AG20443 (cell line): ENCODE measurements at regions not wholly inside any gene's neighbourhood (a gene's known extent, or its start where the extent isn't known, plus 50 kb on each side); places are given as distances from the start of the nearest gene placed in this dataset.
A peak's percentile ranks its signal among the peaks of the same experiment; 100 is the strongest.
"Not testable (repeated sequence)": the region's sequence is repeated elsewhere in the genome, so short reads cannot be mapped to it uniquely, and the experiment has no call there.

Experiments
- DNase-seq: peaks from one replicate; pipeline ENCODE4 v3.0.0; 2012; ENCODE audit warnings: low spot score, mixed read lengths

GRCh38 chr3:88000853-88001252 lies 58.0 kb downstream of the CGGBP1 start:
- no peak for DNase-seq

- DNase-seq = no peak
Observed at GRCh38 chr3:87997966-87998365, 60.8 kb downstream of the CGGBP1 start.

- no peak for DNase-seq
Observed at GRCh38 chr3:87997298-87997697, 61.5 kb downstream of the CGGBP1 start.

- no peak for DNase-seq
Observed at GRCh38 chr3:87996882-87997281, 61.9 kb downstream of the CGGBP1 start.

GRCh38 chr3:87993566-87993965 lies 65.2 kb downstream of the CGGBP1 start:
- no peak for DNase-seq

- DNase-seq = peak; percentile 18
Observed at GRCh38 chr3:87987952-87988351, 70.9 kb downstream of the CGGBP1 start.

- no peak for DNase-seq
Observed at GRCh38 chr3:87982421-87982820, 76.4 kb downstream of the CGGBP1 start.

GRCh38 chr3:87979527-87979926 lies 79.3 kb downstream of the CGGBP1 start:
- DNase-seq = no peak

GRCh38 chr3:87977765-87978164 lies 81.0 kb downstream of the CGGBP1 start:
- no peak for DNase-seq

- no peak for DNase-seq
Observed at GRCh38 chr3:87975716-87976115, 83.1 kb downstream of the CGGBP1 start.

GRCh38 chr3:87973906-87974305 lies 84.9 kb downstream of the CGGBP1 start:
- DNase-seq = no peak

GRCh38 chr3:87969620-87970019 lies 89.2 kb downstream of the CGGBP1 start:
- DNase-seq = no peak

GRCh38 chr3:87968668-87969067 lies 90.1 kb downstream of the CGGBP1 start:
- no peak for DNase-seq

GRCh38 chr3:87958289-87958688 lies 100.5 kb downstream of the CGGBP1 start:
- no peak for DNase-seq

- DNase-seq = no peak
Observed at GRCh38 chr3:87957575-87957974, 101.2 kb downstream of the CGGBP1 start.

GRCh38 chr3:87949879-87950208 lies 109.0 kb downstream of the CGGBP1 start:
- no peak for DNase-seq

GRCh38 chr3:87949189-87949878 lies 109.5 kb downstream of the CGGBP1 start:
- DNase-seq = no peak

- DNase-seq = not testable (repeated sequence)
Observed at GRCh38 chr3:87946007-87946406, 112.8 kb downstream of the CGGBP1 start.

GRCh38 chr3:87942256-87942655 lies 116.5 kb downstream of the CGGBP1 start:
- DNase-seq = not testable (repeated sequence)

GRCh38 chr3:87924485-87924884 lies 134.3 kb downstream of the CGGBP1 start:
- no peak for DNase-seq

- no peak for DNase-seq
Observed at GRCh38 chr3:87920549-87920948, 138.3 kb downstream of the CGGBP1 start.

GRCh38 chr3:87901141-87901540 lies 157.7 kb downstream of the CGGBP1 start:
- no peak for DNase-seq

- DNase-seq = peak; percentile 5
Observed at GRCh38 chr3:87900061-87900460, 158.7 kb downstream of the CGGBP1 start.

GRCh38 chr3:87898971-87899370 lies 159.8 kb downstream of the CGGBP1 start:
- DNase-seq = no peak

- no peak for DNase-seq
Observed at GRCh38 chr3:87895983-87896382, 162.8 kb downstream of the CGGBP1 start.
